CD4-positive, alpha-beta T cell (primary cell): ENCODE measurements at regions not wholly inside any gene's neighbourhood (a gene's known extent, or its start where the extent isn't known, plus 50 kb on each side); places are given as distances from the start of the nearest gene placed in this dataset.

Source experiments
- ATAC-seq: fragments of 200-7000 bp; cut with Tn5 transposase; one replicate; pipeline ENCODE4 v1.10.0; 2022; ENCODE audit warnings: mild to moderate bottlenecking; ENCODE audit not compliant: poor library complexity
- CTCF ChIA-PET: fragments of 350-600 bp; sonication (Branson Sonifier 250); formaldehyde crosslinking; loops from one replicate; lab custom pipeline; 2021; ENCODE audit warnings: antibody characterized with exemption, inconsistent platforms; lab: Charles Lee
- POLR2A ChIA-PET: fragments of 350-600 bp; sonication (Branson Sonifier 250); formaldehyde crosslinking; loops from one replicate; lab custom pipeline; 2021; ENCODE audit warnings: antibody characterized with exemption, inconsistent platforms; lab: Charles Lee
- DNase-seq, 14 experiments: peaks; one replicate each; pipeline ENCODE4 v3.0.0-alpha.2; 2013 to 2020; ENCODE audit warnings: mixed read lengths in 2 of 14
- H3K27ac ChIP-seq, 2 donors: one replicate each; pipeline versions ENCODE4 v1.5.1 to v1.7.0; 2013; ENCODE audit warnings: low read length in 2 of 2, low read depth in 1 of 2, mild to moderate bottlenecking in 1 of 2
- H3K27me3 ChIP-seq, 2 experiments: 1 replicate in 1 of 2; 2 replicates in 1 of 2; pipeline versions ENCODE4 v1.6.1 to v1.7.0; 2013; ENCODE audit warnings: low read length in 2 of 2, control low read depth in 1 of 2, mild to moderate bottlenecking in 1 of 2, moderate library complexity in 1 of 2; ENCODE audit not compliant: insufficient read depth in 2 of 2, control insufficient read depth in 1 of 2
- H3K36me3 ChIP-seq: one replicate; pipeline ENCODE4 v1.6.1; 2013; ENCODE audit warnings: low read length, control low read depth; ENCODE audit not compliant: insufficient read depth
- H3K4me1 ChIP-seq: one replicate; pipeline ENCODE4 v1.6.1; 2013; ENCODE audit warnings: low read length, control low read depth; ENCODE audit not compliant: insufficient read depth
- H3K4me3 ChIP-seq: one replicate; pipeline ENCODE4 v1.5.1; 2013; ENCODE audit warnings: mild to moderate bottlenecking, low read length, moderate library complexity
- H3K9me3 ChIP-seq, 2 experiments: 1 replicate in 1 of 2; 2 replicates in 1 of 2; pipeline versions ENCODE4 v1.6.1 to v1.7.0; 2013; ENCODE audit warnings: low read length in 2 of 2, mild to moderate bottlenecking in 2 of 2, control low read depth in 1 of 2, moderate library complexity in 1 of 2; ENCODE audit not compliant: control insufficient read depth in 1 of 2, insufficient read depth in 1 of 2
- H3K27ac Mint-ChIP-seq: one replicate; pipeline ENCODE4 v1.8.0; 2020; ENCODE audit warnings: mixed read lengths
- H3K27me3 Mint-ChIP-seq: one replicate; pipeline ENCODE4 v1.8.0; 2021; ENCODE audit warnings: mixed read lengths
- H3K36me3 Mint-ChIP-seq: one replicate; pipeline ENCODE4 v1.8.0; 2021; ENCODE audit warnings: low read depth, mixed read lengths
- H3K4me1 Mint-ChIP-seq: one replicate; pipeline ENCODE4 v1.8.0; 2021; ENCODE audit warnings: low read depth, mixed read lengths
- H3K4me3 Mint-ChIP-seq: one replicate; pipeline ENCODE4 v1.8.0; 2020; ENCODE audit warnings: mild to moderate bottlenecking, mixed read lengths
- H3K9me3 Mint-ChIP-seq: one replicate; pipeline ENCODE4 v1.8.0; 2020; ENCODE audit warnings: mixed read lengths
- CTCF ChIP-seq: fragments of 200-600 bp; IDR thresholded peaks from one replicate; pipeline ENCODE4 v1.8.0; 2022; ENCODE audit warnings: antibody characterized with exemption, mild to moderate bottlenecking
- intact Hi-C, 2 experiments: fragments of 100-400 bp; cut with DNase I in 1 of 2; cut with micrococcal nuclease in 1 of 2; formaldehyde crosslinking; loops; one replicate each; pipeline versions ENCODE4 v1.15.1 to v1.9.0; 2023 to 2025; cut with DNase I, micrococcal nuclease

GRCh38 chr2:122157158-122157557 is 401.7 kb downstream of the TSN start:
- Mint-ChIP-seq H3K4me3 (no peak overlapping the region), H3K27ac (no peak overlapping the region), H3K27me3 (no peaks in the 10 kb centered on the region), H3K9me3 (no peaks in the 10 kb centered on the region), H3K36me3 (no peaks in the 10 kb centered on the region), H3K4me1 (no peaks in the 10 kb centered on the region)
- Histone ChIP-seq H3K27ac (no peak overlapping the region), H3K9me3 (peaks cover 0 to 6% of the 10 kb centered on the region in 2 experiments), H3K4me3 (no peak overlapping the region), H3K4me1 (no peaks in the 10 kb centered on the region), H3K36me3 (no peaks in the 10 kb centered on the region), H3K27me3 (no peaks in the 10 kb centered on the region)
- no peak for TF ChIP-seq CTCF
- DNase-seq (no peak), ATAC-seq (no peak)
- POLR2A ChIA-PET, result no interaction called here
- intact Hi-C loops, result no loop called here
- CTCF ChIA-PET, result no interaction called here

- no peak overlapping the region for H3K4me3 Mint-ChIP-seq
- Histone ChIP-seq H3K27ac (no peak overlapping the region), H3K36me3 (no peaks in the 10 kb centered on the region), H3K4me1 (no peaks in the 10 kb centered on the region), H3K4me3 (no peak overlapping the region), H3K27me3 (no peaks in the 10 kb centered on the region), H3K9me3 (no peaks in the 10 kb centered on the region)
- H3K27ac Mint-ChIP-seq, result no peak overlapping the region
- H3K9me3 Mint-ChIP-seq, result no peaks in the 10 kb centered on the region
- no peak for DNase-seq
- no peaks in the 10 kb centered on the region for H3K4me1 Mint-ChIP-seq
- no peaks in the 10 kb centered on the region for H3K36me3 Mint-ChIP-seq
- ChIA-PET POLR2A (no interaction called here), CTCF (no interaction called here)
- intact Hi-C loops, result no loop called here
- ATAC-seq, result no peak
- no peaks in the 10 kb centered on the region for H3K27me3 Mint-ChIP-seq
- no peak for TF ChIP-seq CTCF
Measured at GRCh38 chr2:122163617-122164016, 408.2 kb downstream of the TSN start.

GRCh38 chr2:122164964-122165363 is 409.5 kb downstream of the TSN start:
- no peaks in the 10 kb centered on the region for H3K27me3 ChIP-seq
- no peak for TF ChIP-seq CTCF
- H3K4me1 ChIP-seq, result no peaks in the 10 kb centered on the region
- ChIA-PET CTCF (interaction anchor here (0.7 kb wide), 1 partner anchor 9 kb away, joined by 3 read pairs; no protein-coding TSS in a partner anchor), POLR2A (no interaction called here)
- no peak overlapping the region for H3K27ac ChIP-seq
- Mint-ChIP-seq H3K9me3 (no peaks in the 10 kb centered on the region), H3K4me1 (no peaks in the 10 kb centered on the region), H3K4me3 (no peak overlapping the region), H3K27ac (no peak overlapping the region), H3K36me3 (no peaks in the 10 kb centered on the region), H3K27me3 (no peaks in the 10 kb centered on the region)
- H3K4me3 ChIP-seq, result no peak overlapping the region
- no peak for ATAC-seq
- intact Hi-C loops, result no loop called here
- H3K9me3 ChIP-seq, result no peaks in the 10 kb centered on the region
- no peak for DNase-seq
- no peaks in the 10 kb centered on the region for H3K36me3 ChIP-seq
